Prostate gland (tissue), 2 donors: ENCODE measurements at regions not wholly inside any gene's neighbourhood (a gene's known extent, or its start where the extent isn't known, plus 50 kb on each side); places are given as distances from the start of the nearest gene placed in this dataset.

ENCODE experiments used
- DNase-seq: peaks from one replicate; pipeline ENCODE4 v3.0.0-alpha.2; 2019; ENCODE audit warnings: low spot score
- H3K27ac ChIP-seq, 2 donors: fragments of 200-600 bp; sonication (generic); 2 replicates each; pipeline ENCODE4 v1.5.1; 2017 to 2019
- H3K27me3 ChIP-seq: fragments of 200-600 bp; sonication (generic); replicated peaks from 2 replicates; pipeline ENCODE4 v1.5.1; 2019; ENCODE audit not compliant: insufficient read depth
- H3K36me3 ChIP-seq, 2 donors: fragments of 200-600 bp; sonication (generic); 1 replicate in 1 of 2; 2 replicates in 1 of 2; pipeline versions ENCODE4 v1.5.1 to v1.8.1; 2017 to 2019
- H3K4me1 ChIP-seq: fragments of 200-600 bp; sonication (generic); replicated peaks from 2 replicates; pipeline ENCODE4 v1.5.1; 2019
- H3K4me3 ChIP-seq, 2 donors: fragments of 200-600 bp; sonication (generic); 2 replicates each; pipeline ENCODE4 v1.5.1; 2017 to 2019
- H3K9me3 ChIP-seq: fragments of 200-600 bp; sonication (generic); 2 replicates; pipeline ENCODE4 v1.5.1; 2017
- POLR2A ChIP-seq: fragments of 450-650 bp; IDR thresholded peaks from one replicate; pipeline ENCODE4 v1.6.1; 2016; ENCODE audit warnings: antibody characterized with exemption, mild to moderate bottlenecking
- POLR2AphosphoS5 ChIP-seq: sonication (generic); formaldehyde crosslinking; IDR thresholded peaks from one replicate; pipeline ENCODE4 v1.6.1; 2017; ENCODE audit warnings: antibody characterized with exemption
- WGBS: methylation state at CpG from one replicate; pipeline ENCODE4 v1.1.5; 2018; 5-methylcytosine and 5-hydroxymethylcytosine counted together
- intact Hi-C: fragments of 100-400 bp; cut with DNase I; formaldehyde crosslinking; loops from one replicate; pipeline ENCODE4 v1.14.2; 2022
- TF ChIP-seq, protein P1 (sequence below), 4 experiments: fragments of 200-600 bp in 2 of 4; fragments of 450-650 bp in 2 of 4; sonication (generic) in 2 of 4; IDR thresholded peaks; 1 replicate in 3 of 4; 2 replicates in 1 of 4; pipeline ENCODE4 v1.5.1; 2016 to 2019; ENCODE audit warnings: antibody characterized with exemption in 4 of 4, mild to moderate bottlenecking in 2 of 4, moderate library complexity in 2 of 4

- TF ChIP-seq, protein P1, sequence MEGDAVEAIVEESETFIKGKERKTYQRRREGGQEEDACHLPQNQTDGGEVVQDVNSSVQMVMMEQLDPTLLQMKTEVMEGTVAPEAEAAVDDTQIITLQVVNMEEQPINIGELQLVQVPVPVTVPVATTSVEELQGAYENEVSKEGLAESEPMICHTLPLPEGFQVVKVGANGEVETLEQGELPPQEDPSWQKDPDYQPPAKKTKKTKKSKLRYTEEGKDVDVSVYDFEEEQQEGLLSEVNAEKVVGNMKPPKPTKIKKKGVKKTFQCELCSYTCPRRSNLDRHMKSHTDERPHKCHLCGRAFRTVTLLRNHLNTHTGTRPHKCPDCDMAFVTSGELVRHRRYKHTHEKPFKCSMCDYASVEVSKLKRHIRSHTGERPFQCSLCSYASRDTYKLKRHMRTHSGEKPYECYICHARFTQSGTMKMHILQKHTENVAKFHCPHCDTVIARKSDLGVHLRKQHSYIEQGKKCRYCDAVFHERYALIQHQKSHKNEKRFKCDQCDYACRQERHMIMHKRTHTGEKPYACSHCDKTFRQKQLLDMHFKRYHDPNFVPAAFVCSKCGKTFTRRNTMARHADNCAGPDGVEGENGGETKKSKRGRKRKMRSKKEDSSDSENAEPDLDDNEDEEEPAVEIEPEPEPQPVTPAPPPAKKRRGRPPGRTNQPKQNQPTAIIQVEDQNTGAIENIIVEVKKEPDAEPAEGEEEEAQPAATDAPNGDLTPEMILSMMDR (IDR thresholded peaks at IDR 0.05) = no peak
- TF ChIP-seq POLR2A = no peak
- TF ChIP-seq POLR2AphosphoS5 = no peak
- intact Hi-C loops = no loop called here
- DNase-seq = no peak
- no peak overlapping the region for H3K4me3 ChIP-seq
- H3K27me3 ChIP-seq = no peaks in the 10 kb centered on the region
- H3K9me3 ChIP-seq = no peaks in the 10 kb centered on the region
- no peak overlapping the region for H3K27ac ChIP-seq
- H3K36me3 ChIP-seq = no peaks in the 10 kb centered on the region
- 55% methylated on average over 1 of the region's 1 CpG for WGBS
- H3K4me1 ChIP-seq = no peaks in the 10 kb centered on the region
Measured at GRCh38 chr7:53246957-53247356, 211.5 kb downstream of the POM121L12 start.

GRCh38 chr7:53252539-53252938 lies 217.1 kb downstream of the POM121L12 start:
- no peak for DNase-seq
- WGBS = 36% methylated on average over 1 of the region's 1 CpG
- TF ChIP-seq, protein P1 (IDR thresholded peaks at IDR 0.05) = no peak
- TF ChIP-seq POLR2AphosphoS5 (no peak), POLR2A (no peak)
- Histone ChIP-seq H3K27ac (no peak overlapping the region), H3K4me3 (no peak overlapping the region), H3K36me3 (no peaks in the 10 kb centered on the region), H3K9me3 (no peaks in the 10 kb centered on the region), H3K4me1 (no peaks in the 10 kb centered on the region), H3K27me3 (no peaks in the 10 kb centered on the region)
- intact Hi-C loops = no loop called here

DNA sequence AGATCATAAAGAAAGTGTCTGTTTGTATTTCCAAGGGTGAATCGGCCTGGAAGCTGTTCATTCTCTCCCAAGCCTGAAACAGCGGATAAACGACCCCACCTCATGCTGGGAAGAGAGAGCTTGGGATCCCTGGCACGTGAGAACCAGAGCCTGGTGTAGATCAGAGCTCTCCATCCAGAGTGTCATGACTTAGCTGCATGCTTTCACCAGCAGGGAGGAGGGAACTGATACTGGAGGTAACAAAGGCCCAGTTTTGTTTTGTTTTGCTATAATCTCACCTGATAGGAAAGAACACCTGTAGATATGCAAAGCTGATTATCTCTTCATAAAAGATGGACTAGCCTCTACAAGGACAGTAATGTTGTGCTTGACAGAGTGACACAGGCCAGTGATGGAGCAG lies 236.6 kb downstream of the POM121L12 start:
- 25% methylated on average over 4 of the region's 4 CpGs for WGBS
- DNase-seq = no peak
- Histone ChIP-seq H3K4me1 (no peaks in the 10 kb centered on the region), H3K9me3 (no peaks in the 10 kb centered on the region), H3K36me3 (no peaks in the 10 kb centered on the region), H3K4me3 (no peak overlapping the region), H3K27me3 (no peaks in the 10 kb centered on the region), H3K27ac (no peak overlapping the region)
- intact Hi-C loops = no loop called here
- TF ChIP-seq POLR2AphosphoS5 (no peak), POLR2A (no peak)
- TF ChIP-seq, protein P1 (IDR thresholded peaks at IDR 0.05) = no peak

- WGBS = 65% methylated on average over 5 of the region's 5 CpGs
- no peak overlapping the region for H3K27ac ChIP-seq
Measured at GRCh38 chr7:53281312-53281711, 245.9 kb downstream of the POM121L12 start.

GRCh38 chr7:53292341-53292740 lies 256.9 kb downstream of the POM121L12 start:
- Histone ChIP-seq H3K9me3 (no peaks in the 10 kb centered on the region), H3K36me3 (no peaks in the 10 kb centered on the region), H3K27me3 (no peaks in the 10 kb centered on the region), H3K27ac (no peak overlapping the region), H3K4me3 (no peak overlapping the region), H3K4me1 (no peaks in the 10 kb centered on the region)
- WGBS = 76% methylated on average over 4 of the region's 4 CpGs
- intact Hi-C loops = no loop called here
- no peak for DNase-seq
- TF ChIP-seq POLR2AphosphoS5 = no peak
- TF ChIP-seq POLR2A = no peak
- TF ChIP-seq, protein P1 (IDR thresholded peaks at IDR 0.05) = no peak

More at GRCh38 chr7:53281312-53281711, 245.9 kb downstream of the POM121L12 start:
- no peaks in the 10 kb centered on the region for H3K36me3 ChIP-seq
- no peaks in the 10 kb centered on the region for H3K9me3 ChIP-seq
- no peak for DNase-seq
- no peaks in the 10 kb centered on the region for H3K4me1 ChIP-seq
- intact Hi-C loops = no loop called here
- TF ChIP-seq POLR2A (no peak), POLR2AphosphoS5 (no peak)
- TF ChIP-seq, protein P1 (IDR thresholded peaks at IDR 0.05) = no peak
- no peaks in the 10 kb centered on the region for H3K27me3 ChIP-seq
- H3K4me3 ChIP-seq = no peak overlapping the region
